ENCODE measurements at regions not wholly inside any gene's neighbourhood (a gene's known extent, or its start where the extent isn't known, plus 50 kb on each side); places are given as distances from the start of the nearest gene placed in this dataset.

GRCh38 chr9:108704156-108704852, 151.5 kb downstream of the ACTL7B start:
- H3K9ac ChIP-seq (ENCODE audit: low read length) = no peak overlapping the region
- no peak overlapping the region for H3K14ac ChIP-seq (ENCODE audit: low read length)
- no peaks in the 10 kb centered on the region for H3K27me3 ChIP-seq (ENCODE audit: insufficient read depth, low read length)
- H3K23ac ChIP-seq (ENCODE audit: low read length) = no peak overlapping the region
- no peak overlapping the region for H3K4ac ChIP-seq (ENCODE audit: low read depth, low read length)
- DNase-seq = peak in 1 of 2 donors; percentile 44
- no peaks in the 10 kb centered on the region for H3K4me1 ChIP-seq (ENCODE audit: control insufficient read depth in 1 of 2, insufficient read depth in 2 of 2, low read length in 2 of 2)
- no peak overlapping the region for H2BK5ac ChIP-seq (ENCODE audit: low read depth, low read length, poor library complexity)
- no peaks in the 10 kb centered on the region for H3K79me1 ChIP-seq (ENCODE audit: low read length)
- H2BK120ac ChIP-seq (ENCODE audit: insufficient read depth, low read length, poor library complexity) = no peak overlapping the region
- no peak overlapping the region for H3K4me2 ChIP-seq (ENCODE audit: low read length)
- H3K4me3 ChIP-seq (ENCODE audit: low read depth, low read length) = peak overlapping the region; percentile 9
- H3K9me3 ChIP-seq (ENCODE audit: insufficient read depth, low read depth, low read length) = no peaks in the 10 kb centered on the region
- H3K18ac ChIP-seq (ENCODE audit: low read length) = no peak overlapping the region
- H2AFZ ChIP-seq (ENCODE audit: insufficient read depth, low read length, poor library complexity) = no peak overlapping the region
- no peak overlapping the region for H3K27ac ChIP-seq (ENCODE audit: low read depth, low read length)
- no peak overlapping the region for H4K8ac ChIP-seq (ENCODE audit: low read depth, low read length)
- no peaks in the 10 kb centered on the region for H3K36me3 ChIP-seq (ENCODE audit: control insufficient read depth in 1 of 2, insufficient read depth in 2 of 2, low read length in 2 of 2)
- no peak overlapping the region for H4K91ac ChIP-seq (ENCODE audit: low read depth, low read length)
- H2AK5ac ChIP-seq (ENCODE audit: low read length) = no peak overlapping the region
- no peak overlapping the region for H4K12ac ChIP-seq (ENCODE audit: low read depth, low read length)
- WGBS (ENCODE audit: extremely low coverage, insufficient coverage, insufficient read length) = no CpG with 5 or more reads among the region's 4 CpGs
- no peaks in the 10 kb centered on the region for H3K79me2 ChIP-seq (ENCODE audit: control insufficient read depth, insufficient read depth, low read length, poor library complexity)
- H2BK12ac ChIP-seq (ENCODE audit: low read length) = no peak overlapping the region

- Histone ChIP-seq H3K4me2 (ENCODE audit: low read length) (no peak overlapping the region), H3K18ac (ENCODE audit: low read length) (no peak overlapping the region), H2AFZ (ENCODE audit: insufficient read depth, low read length, poor library complexity) (no peak overlapping the region), H2AK5ac (ENCODE audit: low read length) (no peak overlapping the region), H3K23ac (ENCODE audit: low read length) (no peak overlapping the region), H3K14ac (ENCODE audit: low read length) (no peak overlapping the region), H4K91ac (ENCODE audit: low read depth, low read length) (no peak overlapping the region), H2BK12ac (ENCODE audit: low read length) (no peak overlapping the region), H3K36me3 (ENCODE audit: control insufficient read depth in 1 of 2, insufficient read depth in 2 of 2, low read length in 2 of 2) (no peaks in the 10 kb centered on the region), H3K9ac (ENCODE audit: low read length) (no peak overlapping the region), H3K4ac (ENCODE audit: low read depth, low read length) (no peak overlapping the region), H3K4me1 (ENCODE audit: control insufficient read depth in 1 of 2, insufficient read depth in 2 of 2, low read length in 2 of 2) (no peaks in the 10 kb centered on the region), H3K27me3 (ENCODE audit: insufficient read depth, low read length) (no peaks in the 10 kb centered on the region), H3K27ac (ENCODE audit: low read depth, low read length) (no peak overlapping the region), H3K9me3 (ENCODE audit: insufficient read depth, low read depth, low read length) (no peaks in the 10 kb centered on the region), H2BK120ac (ENCODE audit: insufficient read depth, low read length, poor library complexity) (no peak overlapping the region), H4K8ac (ENCODE audit: low read depth, low read length) (no peak overlapping the region), H3K79me2 (ENCODE audit: control insufficient read depth, insufficient read depth, low read length, poor library complexity) (no peaks in the 10 kb centered on the region), H2BK5ac (ENCODE audit: low read depth, low read length, poor library complexity) (no peak overlapping the region), H3K79me1 (ENCODE audit: low read length) (no peaks in the 10 kb centered on the region), H4K12ac (ENCODE audit: low read depth, low read length) (no peak overlapping the region), H3K4me3 (ENCODE audit: low read depth, low read length) (no peak overlapping the region)
- no CpG with 5 or more reads among the region's 9 CpGs for WGBS (ENCODE audit: extremely low coverage, insufficient coverage, insufficient read length)
- DNase-seq = peak; percentile 65 to 80
These were observed 152.4 kb downstream of the ACTL7B start for GRCh38 chr9:108703429-108703828.

GRCh38 chr9:108702681-108703080, 153.1 kb downstream of the ACTL7B start:
- Histone ChIP-seq H2BK12ac (ENCODE audit: low read length) (no peak overlapping the region), H3K18ac (ENCODE audit: low read length) (no peak overlapping the region), H3K23ac (ENCODE audit: low read length) (no peak overlapping the region), H3K9ac (ENCODE audit: low read length) (no peak overlapping the region), H2BK120ac (ENCODE audit: insufficient read depth, low read length, poor library complexity) (no peak overlapping the region), H2AK5ac (ENCODE audit: low read length) (no peak overlapping the region), H3K36me3 (ENCODE audit: control insufficient read depth in 1 of 2, insufficient read depth in 2 of 2, low read length in 2 of 2) (no peaks in the 10 kb centered on the region), H3K79me2 (ENCODE audit: control insufficient read depth, insufficient read depth, low read length, poor library complexity) (no peaks in the 10 kb centered on the region), H4K8ac (ENCODE audit: low read depth, low read length) (no peak overlapping the region), H3K4ac (ENCODE audit: low read depth, low read length) (no peak overlapping the region), H3K14ac (ENCODE audit: low read length) (no peak overlapping the region), H3K79me1 (ENCODE audit: low read length) (no peaks in the 10 kb centered on the region), H3K4me3 (ENCODE audit: low read depth, low read length) (no peak overlapping the region), H2BK5ac (ENCODE audit: low read depth, low read length, poor library complexity) (no peak overlapping the region), H3K27ac (ENCODE audit: low read depth, low read length) (no peak overlapping the region), H2AFZ (ENCODE audit: insufficient read depth, low read length, poor library complexity) (no peak overlapping the region), H4K12ac (ENCODE audit: low read depth, low read length) (no peak overlapping the region), H3K4me2 (ENCODE audit: low read length) (no peak overlapping the region), H3K4me1 (ENCODE audit: control insufficient read depth in 1 of 2, insufficient read depth in 2 of 2, low read length in 2 of 2) (no peaks in the 10 kb centered on the region), H4K91ac (ENCODE audit: low read depth, low read length) (no peak overlapping the region), H3K27me3 (ENCODE audit: insufficient read depth, low read length) (no peaks in the 10 kb centered on the region), H3K9me3 (ENCODE audit: insufficient read depth, low read depth, low read length) (no peaks in the 10 kb centered on the region)
- DNase-seq = peak; percentile 96 to 97
- no CpG with 5 or more reads among the region's 4 CpGs for WGBS (ENCODE audit: extremely low coverage, insufficient coverage, insufficient read length)

- H3K14ac ChIP-seq (ENCODE audit: low read length) = no peak overlapping the region
- no peak overlapping the region for H2AK5ac ChIP-seq (ENCODE audit: low read length)
- no peaks in the 10 kb centered on the region for H3K79me2 ChIP-seq (ENCODE audit: control insufficient read depth, insufficient read depth, low read length, poor library complexity)
- no peak overlapping the region for H3K27ac ChIP-seq (ENCODE audit: low read depth, low read length)
- no peaks in the 10 kb centered on the region for H3K27me3 ChIP-seq (ENCODE audit: insufficient read depth, low read length)
- no peak overlapping the region for H2BK120ac ChIP-seq (ENCODE audit: insufficient read depth, low read length, poor library complexity)
- H3K18ac ChIP-seq (ENCODE audit: low read length) = no peak overlapping the region
- H3K9me3 ChIP-seq (ENCODE audit: insufficient read depth, low read depth, low read length) = no peaks in the 10 kb centered on the region
- no peaks in the 10 kb centered on the region for H3K4me1 ChIP-seq (ENCODE audit: control insufficient read depth in 1 of 2, insufficient read depth in 2 of 2, low read length in 2 of 2)
- no peak overlapping the region for H4K8ac ChIP-seq (ENCODE audit: low read depth, low read length)
- H4K91ac ChIP-seq (ENCODE audit: low read depth, low read length) = no peak overlapping the region
- peak in 1 of 2 donors; percentile 13 for DNase-seq
- H2BK12ac ChIP-seq (ENCODE audit: low read length) = no peak overlapping the region
- no CpG with 5 or more reads among the region's 1 CpG for WGBS (ENCODE audit: extremely low coverage, insufficient coverage, insufficient read length)
- H3K23ac ChIP-seq (ENCODE audit: low read length) = no peak overlapping the region
- no peak overlapping the region for H3K9ac ChIP-seq (ENCODE audit: low read length)
- no peak overlapping the region for H2AFZ ChIP-seq (ENCODE audit: insufficient read depth, low read length, poor library complexity)
- H3K36me3 ChIP-seq (ENCODE audit: control insufficient read depth in 1 of 2, insufficient read depth in 2 of 2, low read length in 2 of 2) = no peaks in the 10 kb centered on the region
- no peaks in the 10 kb centered on the region for H3K79me1 ChIP-seq (ENCODE audit: low read length)
- H3K4me2 ChIP-seq (ENCODE audit: low read length) = no peak overlapping the region
- H4K12ac ChIP-seq (ENCODE audit: low read depth, low read length) = no peak overlapping the region
- no peak overlapping the region for H3K4ac ChIP-seq (ENCODE audit: low read depth, low read length)
- H2BK5ac ChIP-seq (ENCODE audit: low read depth, low read length, poor library complexity) = no peak overlapping the region
- no peak overlapping the region for H3K4me3 ChIP-seq (ENCODE audit: low read depth, low read length)
These were observed 157.0 kb downstream of the ACTL7B start for GRCh38 chr9:108698801-108699200.
